Peyer's patch (tissue), 4 donors: ENCODE measurements at regions not wholly inside any gene's neighbourhood (a gene's known extent, or its start where the extent isn't known, plus 50 kb on each side); places are given as distances from the start of the nearest gene placed in this dataset.

ENCODE experiments used
- DNase-seq, 3 donors: peaks; one replicate each; pipeline ENCODE4 v3.0.0-alpha.2; 2017 to 2019
- H3K27ac ChIP-seq, 4 donors: fragments of 200-600 bp; sonication (generic); one replicate each; pipeline ENCODE4 v1.5.1; 2016 to 2019
- H3K27me3 ChIP-seq, 2 donors: fragments of 200-600 bp; sonication (generic); one replicate each; pipeline ENCODE4 v1.5.1; 2019
- H3K36me3 ChIP-seq, 3 donors: fragments of 200-600 bp; sonication (generic); one replicate each; pipeline ENCODE4 v1.5.1; 2016 to 2019
- H3K4me1 ChIP-seq, 4 donors: fragments of 200-600 bp; sonication (generic); one replicate each; pipeline ENCODE4 v1.5.1; 2016 to 2019
- H3K4me3 ChIP-seq, 4 donors: fragments of 200-600 bp; sonication (generic); 1 replicate in 3 of 4; 2 replicates in 1 of 4; pipeline ENCODE4 v1.5.1; 2016 to 2019; ENCODE audit warnings: mild to moderate bottlenecking in 1 of 4
- H3K9me3 ChIP-seq, 4 donors: fragments of 200-600 bp; sonication (generic); one replicate each; pipeline ENCODE4 v1.5.1; 2016 to 2019; ENCODE audit warnings: mild to moderate bottlenecking in 1 of 4
- POLR2A ChIP-seq, 2 donors: fragments of 450-650 bp; IDR thresholded peaks; one replicate each; pipeline ENCODE4 v1.5.1; 2017; ENCODE audit warnings: antibody characterized with exemption in 2 of 2, mild to moderate bottlenecking in 2 of 2, moderate library complexity in 2 of 2
- TF ChIP-seq, protein P1 (sequence below), 6 experiments: fragments of 450-650 bp in 4 of 6; fragments of 200-600 bp in 2 of 6; sonication (generic) in 1 of 6; IDR thresholded peaks; one replicate each; pipeline ENCODE4 v1.5.1; 2017 to 2019; ENCODE audit warnings: antibody characterized with exemption in 6 of 6, mild to moderate bottlenecking in 3 of 6, moderate library complexity in 1 of 6

DNA sequence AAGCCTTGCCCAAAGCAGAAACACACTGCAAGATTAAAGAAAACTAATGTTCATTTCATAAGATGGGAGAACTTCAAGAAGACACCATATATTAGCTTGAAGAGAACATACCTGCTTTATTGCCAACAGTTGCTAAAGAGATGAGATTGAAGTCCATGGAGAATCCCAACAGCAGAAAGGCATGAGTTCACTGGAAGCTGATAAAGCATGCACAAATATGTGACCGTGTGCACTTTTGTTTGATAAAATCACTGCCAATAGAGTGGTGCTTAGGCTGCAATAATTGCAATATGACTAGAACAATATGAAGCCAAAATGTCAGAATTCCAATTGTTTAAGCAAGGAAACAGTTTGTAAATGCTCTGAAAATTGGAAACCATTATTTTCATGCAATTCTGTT lies 125.9 kb upstream of the PPARGC1A start:
- no peak overlapping the region for H3K4me3 ChIP-seq
- TF ChIP-seq POLR2A (IDR thresholded peaks at IDR 0.05): no peak
- TF ChIP-seq, protein P1, sequence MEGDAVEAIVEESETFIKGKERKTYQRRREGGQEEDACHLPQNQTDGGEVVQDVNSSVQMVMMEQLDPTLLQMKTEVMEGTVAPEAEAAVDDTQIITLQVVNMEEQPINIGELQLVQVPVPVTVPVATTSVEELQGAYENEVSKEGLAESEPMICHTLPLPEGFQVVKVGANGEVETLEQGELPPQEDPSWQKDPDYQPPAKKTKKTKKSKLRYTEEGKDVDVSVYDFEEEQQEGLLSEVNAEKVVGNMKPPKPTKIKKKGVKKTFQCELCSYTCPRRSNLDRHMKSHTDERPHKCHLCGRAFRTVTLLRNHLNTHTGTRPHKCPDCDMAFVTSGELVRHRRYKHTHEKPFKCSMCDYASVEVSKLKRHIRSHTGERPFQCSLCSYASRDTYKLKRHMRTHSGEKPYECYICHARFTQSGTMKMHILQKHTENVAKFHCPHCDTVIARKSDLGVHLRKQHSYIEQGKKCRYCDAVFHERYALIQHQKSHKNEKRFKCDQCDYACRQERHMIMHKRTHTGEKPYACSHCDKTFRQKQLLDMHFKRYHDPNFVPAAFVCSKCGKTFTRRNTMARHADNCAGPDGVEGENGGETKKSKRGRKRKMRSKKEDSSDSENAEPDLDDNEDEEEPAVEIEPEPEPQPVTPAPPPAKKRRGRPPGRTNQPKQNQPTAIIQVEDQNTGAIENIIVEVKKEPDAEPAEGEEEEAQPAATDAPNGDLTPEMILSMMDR (IDR thresholded peaks at IDR 0.05): no peak
- no peaks in the 10 kb centered on the region for H3K4me1 ChIP-seq
- H3K27me3 ChIP-seq: no peaks in the 10 kb centered on the region
- H3K9me3 ChIP-seq: no peaks in the 10 kb centered on the region
- no peak for DNase-seq
- H3K36me3 ChIP-seq: no peaks in the 10 kb centered on the region
- H3K27ac ChIP-seq: no peak overlapping the region

DNA sequence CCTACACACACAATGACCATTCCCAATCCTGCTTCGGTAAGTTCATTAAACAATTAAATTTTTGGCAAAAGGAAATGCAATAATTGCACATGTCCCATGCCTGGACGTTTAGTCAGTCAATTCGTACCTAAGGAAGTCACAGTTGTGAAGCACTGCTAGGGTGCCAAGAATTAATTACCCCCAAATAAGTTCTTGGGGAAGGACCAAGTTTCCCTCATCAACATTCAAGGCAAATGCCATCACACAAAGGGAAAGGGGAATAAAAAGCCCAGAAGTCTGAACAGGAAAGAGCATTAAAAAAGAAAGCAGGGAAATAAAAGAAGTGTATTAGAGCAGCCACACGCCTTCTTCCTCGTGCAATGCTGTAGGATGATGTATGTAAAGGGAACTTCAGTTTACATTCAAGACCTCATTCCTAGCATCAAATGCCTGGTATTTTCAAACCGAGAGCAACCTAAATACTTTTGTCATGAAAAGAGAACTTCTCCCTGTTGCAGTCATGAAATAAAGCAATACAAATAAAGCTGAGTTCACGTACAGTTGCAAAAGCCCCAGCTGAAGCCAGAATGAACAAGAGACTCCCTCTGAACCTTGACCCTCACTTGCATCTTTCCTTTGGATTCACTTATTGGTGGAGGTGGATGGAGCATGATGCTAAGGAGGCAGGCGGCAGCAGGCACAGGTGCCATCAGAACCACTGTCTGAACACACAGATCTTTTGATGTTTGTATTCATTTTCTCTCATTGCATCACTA lies 124.0 kb upstream of the PPARGC1A start:
- Histone ChIP-seq H3K9me3 (no peaks in the 10 kb centered on the region), H3K27ac (no peak overlapping the region), H3K27me3 (no peaks in the 10 kb centered on the region), H3K4me1 (no peaks in the 10 kb centered on the region), H3K36me3 (no peaks in the 10 kb centered on the region), H3K4me3 (no peak overlapping the region)
- TF ChIP-seq, protein P1 (IDR thresholded peaks at IDR 0.05): no peak
- no peak for TF ChIP-seq POLR2A (IDR thresholded peaks at IDR 0.05)
- no peak for DNase-seq

DNA sequence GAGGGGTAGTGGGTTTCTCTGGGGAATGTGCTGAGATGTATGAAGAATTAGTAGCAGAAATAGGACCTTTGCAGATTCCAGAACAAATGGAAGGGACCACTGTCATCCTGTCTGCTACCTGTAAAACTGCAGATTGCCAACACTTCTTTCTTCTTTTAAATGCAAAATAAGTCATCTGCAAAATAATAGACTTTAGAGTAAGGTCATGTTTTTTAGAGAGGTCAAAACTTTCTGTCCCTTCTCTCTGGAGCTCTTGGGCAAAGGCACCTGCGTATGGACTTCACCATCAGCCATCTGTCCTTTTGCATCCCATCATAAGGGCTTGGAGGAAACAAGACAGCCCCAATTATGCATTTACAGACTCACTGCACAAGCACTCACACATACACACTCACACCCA lies 121.1 kb upstream of the PPARGC1A start:
- H3K27me3 ChIP-seq: no peaks in the 10 kb centered on the region
- no peak overlapping the region for H3K4me3 ChIP-seq
- H3K4me1 ChIP-seq: no peaks in the 10 kb centered on the region
- TF ChIP-seq POLR2A (IDR thresholded peaks at IDR 0.05): no peak
- TF ChIP-seq, protein P1 (IDR thresholded peaks at IDR 0.05): no peak
- H3K9me3 ChIP-seq: no peaks in the 10 kb centered on the region
- DNase-seq: no peak
- H3K27ac ChIP-seq: no peak overlapping the region
- no peaks in the 10 kb centered on the region for H3K36me3 ChIP-seq

DNA sequence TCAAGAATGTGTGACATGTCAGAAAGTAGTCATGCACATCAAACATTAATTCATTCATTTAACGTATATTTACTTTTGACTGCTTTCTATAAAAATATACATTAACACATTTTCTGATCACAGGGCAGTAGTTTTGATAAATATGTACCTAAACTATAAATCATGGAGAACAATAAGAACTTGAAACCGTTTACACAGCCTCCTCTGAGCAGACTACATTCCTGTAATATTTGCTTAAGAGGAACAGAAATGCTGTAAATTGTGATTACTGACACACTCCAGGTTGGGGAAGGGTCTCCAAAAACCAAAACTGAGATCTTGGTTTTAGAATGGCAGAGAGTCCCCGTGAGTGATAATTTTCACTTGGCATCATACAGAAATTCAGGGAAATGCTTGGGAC lies 120.7 kb upstream of the PPARGC1A start:
- Histone ChIP-seq H3K36me3 (no peaks in the 10 kb centered on the region), H3K9me3 (no peaks in the 10 kb centered on the region), H3K4me1 (no peaks in the 10 kb centered on the region), H3K27me3 (no peaks in the 10 kb centered on the region), H3K27ac (no peak overlapping the region), H3K4me3 (no peak overlapping the region)
- no peak for DNase-seq
- TF ChIP-seq, protein P1 (IDR thresholded peaks at IDR 0.05): no peak
- TF ChIP-seq POLR2A (IDR thresholded peaks at IDR 0.05): no peak

DNA sequence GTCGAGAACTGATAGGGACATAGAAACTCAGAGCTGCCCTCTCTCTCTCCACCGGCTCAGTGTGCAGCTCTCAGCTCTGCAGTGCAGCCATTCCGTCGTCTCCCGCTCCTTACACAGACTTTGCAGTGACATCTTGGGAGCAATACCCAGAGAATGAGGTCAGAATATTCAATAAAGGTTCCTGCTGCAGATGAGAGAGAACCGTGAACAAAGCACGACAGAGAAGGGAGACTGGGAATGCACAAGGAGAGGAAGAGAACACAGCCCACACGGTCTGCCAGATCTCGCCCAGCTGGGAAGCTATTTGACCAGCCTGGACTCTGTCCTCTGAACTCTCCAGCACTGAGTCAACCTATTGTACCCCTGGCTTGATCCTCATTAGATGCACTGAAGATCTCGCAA lies 118.0 kb upstream of the PPARGC1A start:
- peak in 1 of 3 donors; percentile 51 for DNase-seq

More for the DNA sequence above, 118.0 kb upstream of the PPARGC1A start:
- no peaks in the 10 kb centered on the region for H3K27me3 ChIP-seq
- H3K36me3 ChIP-seq: no peaks in the 10 kb centered on the region
- TF ChIP-seq POLR2A (IDR thresholded peaks at IDR 0.05): no peak
- TF ChIP-seq, protein P1 (IDR thresholded peaks at IDR 0.05): no peak
- H3K4me3 ChIP-seq: no peak overlapping the region
- no peaks in the 10 kb centered on the region for H3K9me3 ChIP-seq
- no peaks in the 10 kb centered on the region for H3K4me1 ChIP-seq
- no peak overlapping the region for H3K27ac ChIP-seq
